OCI-LY7 (cell line): ENCODE measurements at regions not wholly inside any gene's neighbourhood (a gene's known extent, or its start where the extent isn't known, plus 50 kb on each side); places are given as distances from the start of the nearest gene placed in this dataset.

Experiments
- EZH2phosphoT487 ChIP-seq: fragments of 200-600 bp; sonication (generic); IDR thresholded peaks from 2 replicates; pipeline ENCODE4 v1.6.1; 2018; ENCODE audit warnings: low read depth, borderline replicate concordance, mild to moderate bottlenecking, mixed run types, antibody characterized with exemption, low read length, moderate library complexity, mixed read lengths
- TF ChIP-seq, protein P1 (sequence below): fragments of 200-600 bp; sonication (generic); conservative IDR thresholded peaks from 2 replicates; pipeline ENCODE4 v1.5.1; 2014; ENCODE audit warnings: mild to moderate bottlenecking, antibody characterized with exemption, low read length, moderate library complexity, mixed read lengths

DNA sequence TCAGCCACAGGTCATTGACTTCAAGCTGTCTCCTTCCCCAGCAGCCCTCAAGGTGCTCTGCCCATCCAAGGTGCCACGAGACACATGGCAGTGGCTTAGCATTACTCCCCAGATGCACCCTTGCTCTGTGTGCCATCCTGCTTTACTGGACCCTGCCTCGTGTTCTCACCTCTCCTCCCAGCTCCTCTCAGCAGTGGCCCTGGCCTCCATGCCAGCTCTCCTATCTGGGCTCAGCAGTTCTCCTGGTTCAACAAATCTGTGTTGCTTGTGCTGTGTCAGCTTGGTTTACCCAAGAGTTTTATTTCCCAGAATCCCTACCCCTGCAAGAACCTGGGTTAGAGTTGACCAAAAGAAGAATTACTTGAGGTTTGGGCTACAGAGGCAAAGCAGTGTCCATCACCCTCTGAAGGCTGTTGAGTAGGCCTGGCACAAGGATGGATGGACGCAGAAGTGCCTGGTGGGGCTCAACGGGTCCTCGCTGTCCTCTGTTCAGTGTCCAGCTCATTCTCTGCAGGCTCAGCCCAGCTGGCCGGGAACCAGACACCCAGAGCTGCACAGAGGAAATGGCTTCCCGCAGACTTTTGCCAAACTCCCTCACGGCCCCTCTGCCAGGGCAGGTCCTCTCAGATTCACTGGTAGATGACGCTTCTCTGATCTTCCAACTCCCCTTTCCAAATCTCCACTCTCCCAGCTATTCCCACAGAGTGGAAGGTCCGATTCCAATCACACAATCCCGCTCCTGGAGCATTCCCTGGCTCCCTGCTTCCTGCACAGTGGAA, 82.6 kb downstream of the FOXA2 start:
- TF ChIP-seq, protein P1, sequence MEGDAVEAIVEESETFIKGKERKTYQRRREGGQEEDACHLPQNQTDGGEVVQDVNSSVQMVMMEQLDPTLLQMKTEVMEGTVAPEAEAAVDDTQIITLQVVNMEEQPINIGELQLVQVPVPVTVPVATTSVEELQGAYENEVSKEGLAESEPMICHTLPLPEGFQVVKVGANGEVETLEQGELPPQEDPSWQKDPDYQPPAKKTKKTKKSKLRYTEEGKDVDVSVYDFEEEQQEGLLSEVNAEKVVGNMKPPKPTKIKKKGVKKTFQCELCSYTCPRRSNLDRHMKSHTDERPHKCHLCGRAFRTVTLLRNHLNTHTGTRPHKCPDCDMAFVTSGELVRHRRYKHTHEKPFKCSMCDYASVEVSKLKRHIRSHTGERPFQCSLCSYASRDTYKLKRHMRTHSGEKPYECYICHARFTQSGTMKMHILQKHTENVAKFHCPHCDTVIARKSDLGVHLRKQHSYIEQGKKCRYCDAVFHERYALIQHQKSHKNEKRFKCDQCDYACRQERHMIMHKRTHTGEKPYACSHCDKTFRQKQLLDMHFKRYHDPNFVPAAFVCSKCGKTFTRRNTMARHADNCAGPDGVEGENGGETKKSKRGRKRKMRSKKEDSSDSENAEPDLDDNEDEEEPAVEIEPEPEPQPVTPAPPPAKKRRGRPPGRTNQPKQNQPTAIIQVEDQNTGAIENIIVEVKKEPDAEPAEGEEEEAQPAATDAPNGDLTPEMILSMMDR, result no peak
- no peak for TF ChIP-seq EZH2phosphoT487
